Cardiac fibroblast (primary cell): ENCODE measurements at regions not wholly inside any gene's neighbourhood (a gene's known extent, or its start where the extent isn't known, plus 50 kb on each side); places are given as distances from the start of the nearest gene placed in this dataset.

Experiments used
- DNase-seq, 2 donors: peaks; one replicate each; pipeline versions ENCODE4 v3.0.0 to v3.0.0-alpha.2; 2010; ENCODE audit warnings: low read depth in 2 of 2
- H3K4me3 ChIP-seq, 2 donors: replicated peaks in 1 of 2; 1 replicate in 1 of 2; 2 replicates in 1 of 2; pipeline ENCODE4 v1.5.1; 2011; ENCODE audit warnings: low read depth in 2 of 2, low read length in 2 of 2, mild to moderate bottlenecking in 2 of 2, moderate library complexity in 1 of 2
- CTCF ChIP-seq: IDR thresholded peaks from one replicate; pipeline ENCODE4 v1.5.1; 2011; ENCODE audit warnings: low read depth, mild to moderate bottlenecking, low read length, inconsistent platforms

- DNase-seq: peak in 1 of 2 donors; percentile 12
- no peak for TF ChIP-seq CTCF
- no peak overlapping the region for H3K4me3 ChIP-seq
These were observed 560.5 kb downstream of the HAO1 start for GRCh38 chr20:7379621-7380220.

- H3K4me3 ChIP-seq: no peak overlapping the region
- no peak for DNase-seq
- no peak for TF ChIP-seq CTCF
These were observed 557.0 kb downstream of the HAO1 start for GRCh38 chr20:7383216-7383615.

- TF ChIP-seq CTCF: no peak
- DNase-seq: no peak
- H3K4me3 ChIP-seq: no peak overlapping the region
These were observed 552.5 kb downstream of the HAO1 start for GRCh38 chr20:7387638-7388193.

GRCh38 chr20:7389216-7389615 is 551.0 kb downstream of the HAO1 start:
- H3K4me3 ChIP-seq: no peak overlapping the region
- DNase-seq: no peak
- TF ChIP-seq CTCF: no peak

GRCh38 chr20:7392542-7393206 is 547.6 kb downstream of the HAO1 start:
- DNase-seq: peak; percentile 42 to 45
- no peak overlapping the region for H3K4me3 ChIP-seq
- TF ChIP-seq CTCF: no peak

GRCh38 chr20:7399114-7399513 is 541.1 kb downstream of the HAO1 start:
- TF ChIP-seq CTCF: no peak
- peak in 1 of 2 donors; percentile 6 for DNase-seq

More at GRCh38 chr20:7399114-7399513, 541.1 kb downstream of the HAO1 start:
- no peak overlapping the region for H3K4me3 ChIP-seq
